Heart right ventricle (tissue), 16 donors: ENCODE measurements at regions not wholly inside any gene's neighbourhood (a gene's known extent, or its start where the extent isn't known, plus 50 kb on each side); places are given as distances from the start of the nearest gene placed in this dataset.

ENCODE experiments used
- ATAC-seq, 8 donors: fragments of 200-7000 bp; cut with Tn5 transposase; one replicate each; pipeline ENCODE4 v1.9.1; 2020; ENCODE audit warnings: mild to moderate bottlenecking in 8 of 8, moderate library complexity in 8 of 8, moderate number of reproducible peaks in 1 of 8
- DNase-seq, 2 donors: peaks; one replicate each; pipeline ENCODE4 v3.0.0-alpha.2; 2020
- H3K27ac ChIP-seq, 10 donors: fragments of 200-600 bp; sonication (generic) in 2 of 10; one replicate each; pipeline versions ENCODE4 v1.5.0 to v1.8.0; 2020 to 2022; ENCODE audit warnings: mild to moderate bottlenecking in 3 of 10
- H3K27me3 ChIP-seq, 7 donors: fragments of 200-600 bp; one replicate each; pipeline ENCODE4 v1.8.0; 2021 to 2022; ENCODE audit warnings: mild to moderate bottlenecking in 2 of 7
- H3K36me3 ChIP-seq, 9 donors: fragments of 200-600 bp; sonication (generic) in 1 of 9; one replicate each; pipeline versions ENCODE4 v1.5.0 to v1.8.0; 2020 to 2022; ENCODE audit warnings: mild to moderate bottlenecking in 2 of 9
- H3K4me1 ChIP-seq, 9 donors: fragments of 200-600 bp; sonication (generic) in 1 of 9; one replicate each; pipeline versions ENCODE4 v1.5.0 to v1.8.0; 2020 to 2022; ENCODE audit warnings: mild to moderate bottlenecking in 4 of 9
- H3K4me3 ChIP-seq, 10 donors: fragments of 200-600 bp; sonication (generic) in 2 of 10; one replicate each; pipeline versions ENCODE4 v1.5.0 to v1.8.0; 2020 to 2022; ENCODE audit warnings: mild to moderate bottlenecking in 7 of 10, moderate library complexity in 2 of 10
- H3K9me3 ChIP-seq, 11 donors: fragments of 200-600 bp in 10 of 11; sonication (generic) in 2 of 11; one replicate each; pipeline versions ENCODE4 v1.5.0 to v1.8.0; 2013 to 2022; ENCODE audit warnings: mild to moderate bottlenecking in 2 of 11, control low read depth in 1 of 11, moderate library complexity in 1 of 11
- WGBS, 2 donors: extraction: QIAGEN DNeasy Blood & Tissue Kit; methylation state at CpG; one replicate each; pipeline ENCODE4 v1.1.7; 2013; ENCODE audit warnings: inconsistent platforms in 1 of 2; 5-methylcytosine and 5-hydroxymethylcytosine counted together
- intact Hi-C, 10 donors: fragments of 100-400 bp; cut with DNase I; formaldehyde crosslinking; loops; one replicate each; pipeline versions ENCODE4 v1.11.1 to v1.14.2; 2022
- TF ChIP-seq, protein P1 (sequence below), 9 donors: fragments of 200-600 bp; sonication (generic) in 2 of 9; IDR thresholded peaks; one replicate each; pipeline versions ENCODE4 v1.5.0 to v1.8.0; 2021 to 2022; ENCODE audit warnings: antibody characterized with exemption in 9 of 9, mild to moderate bottlenecking in 5 of 9, moderate library complexity in 1 of 9
- donor health status: Arrhythmogenic right ventricular cardiomyopathy.
- donor health status: ischemic (EF 13 %, LVEDD 7.1; RV severe dilation, severe dysfunction).
- donor health status: healthy with polysubstance abuse.
- donor health status: DM: no; HTN: yes; CAD: no.
- donor health status: DM: no; HTN: no; CAD: no.
- donor health status: ischemic (EF 25% LVEDD 6.9; RV normal size, moderate dysfunction).
- donor health status: ischemic (EF 25% LVEDD 5.7; RV mildly dilated, moderate dysfunction).
- donor health status: healthy.
- donor health status: DM: yes; HTN: yes; CAD: no.
- donor health status: Ischemic cardiomyopathy.
- donor health status: ischemic (EF 35%, LVEDD 5.7; RV mildly dilated, moderate dysfunction).
- donor health status: nonischemic (EF 11% LVEDD 7.7; RV severe dilation, severe dysfunction).
- donor health status: DM: yes; HTN: yes; CAD: no.
- donor health status: PGD.
- donor health status: ischemic (EF 29% LVEDD 5.4; RV normal size, mild dysfunction).
- donor health status: nonischemic (EF 23%, LVEDD 6.1; RV moderate dilation, normal function).

DNA sequence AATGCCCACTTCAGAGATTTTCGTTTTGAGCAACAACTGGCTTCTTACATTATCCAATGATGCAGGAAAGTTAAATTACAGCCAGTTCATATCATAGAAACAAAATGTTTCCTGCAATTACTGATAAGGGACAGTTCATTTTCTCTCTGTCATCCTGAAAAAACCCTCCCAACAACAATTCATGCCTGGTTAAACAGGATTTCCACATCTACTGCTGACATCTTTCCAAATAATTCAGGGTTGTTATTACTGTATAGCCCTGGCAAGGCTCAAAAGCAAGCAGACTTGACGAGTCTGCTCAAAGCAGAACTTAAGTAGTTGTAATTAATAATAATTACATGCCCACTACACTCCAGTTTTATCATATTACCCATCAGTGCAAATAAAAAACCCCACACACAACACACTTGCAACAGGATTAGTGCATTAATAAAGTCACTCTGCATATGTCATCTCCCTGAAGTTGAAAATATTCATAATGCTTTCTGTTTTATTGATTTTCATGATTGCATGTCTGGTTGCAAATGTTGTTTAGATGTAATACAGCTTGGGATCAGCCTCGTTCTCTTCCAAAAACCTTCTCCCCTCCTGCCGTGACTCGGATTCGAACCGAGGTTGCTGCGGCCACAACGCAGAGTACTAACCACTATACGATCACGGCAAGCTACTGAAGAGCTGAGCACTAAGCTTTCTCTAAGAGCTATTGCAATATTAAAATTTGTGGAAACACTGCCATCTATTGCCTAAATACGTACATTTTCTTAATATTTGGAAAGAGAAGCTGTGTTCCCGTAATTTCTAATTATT, 119.6 kb upstream of the NFIB start:
- TF ChIP-seq, protein P1, sequence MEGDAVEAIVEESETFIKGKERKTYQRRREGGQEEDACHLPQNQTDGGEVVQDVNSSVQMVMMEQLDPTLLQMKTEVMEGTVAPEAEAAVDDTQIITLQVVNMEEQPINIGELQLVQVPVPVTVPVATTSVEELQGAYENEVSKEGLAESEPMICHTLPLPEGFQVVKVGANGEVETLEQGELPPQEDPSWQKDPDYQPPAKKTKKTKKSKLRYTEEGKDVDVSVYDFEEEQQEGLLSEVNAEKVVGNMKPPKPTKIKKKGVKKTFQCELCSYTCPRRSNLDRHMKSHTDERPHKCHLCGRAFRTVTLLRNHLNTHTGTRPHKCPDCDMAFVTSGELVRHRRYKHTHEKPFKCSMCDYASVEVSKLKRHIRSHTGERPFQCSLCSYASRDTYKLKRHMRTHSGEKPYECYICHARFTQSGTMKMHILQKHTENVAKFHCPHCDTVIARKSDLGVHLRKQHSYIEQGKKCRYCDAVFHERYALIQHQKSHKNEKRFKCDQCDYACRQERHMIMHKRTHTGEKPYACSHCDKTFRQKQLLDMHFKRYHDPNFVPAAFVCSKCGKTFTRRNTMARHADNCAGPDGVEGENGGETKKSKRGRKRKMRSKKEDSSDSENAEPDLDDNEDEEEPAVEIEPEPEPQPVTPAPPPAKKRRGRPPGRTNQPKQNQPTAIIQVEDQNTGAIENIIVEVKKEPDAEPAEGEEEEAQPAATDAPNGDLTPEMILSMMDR (IDR thresholded peaks at IDR 0.05) = peak in 8 of 9 donors; percentile 6 to 64 (median 44)
- no peaks in the 10 kb centered on the region for H3K36me3 ChIP-seq
- peak overlapping the region in 9 of 10 donors; percentile 15 to 88 (median 60) for H3K27ac ChIP-seq
- no peaks in the 10 kb centered on the region for H3K27me3 ChIP-seq
- peak; percentile 24 to 27 for DNase-seq
- WGBS, 2 donors = 11 to 20% methylated on average over 13 of the region's 13 CpGs
- H3K9me3 ChIP-seq = peaks cover 0 to 4% (median 0%) of the 10 kb centered on the region in 11 donors
- H3K4me1 ChIP-seq = peaks cover 6 to 61% (median 24%) of the 10 kb centered on the region in 9 donors
- intact Hi-C loops = loop anchor here in 6 of 10 donors (2.0 to 10.0 kb wide), 8 partner anchors 106 to 1709 kb away; no protein-coding TSS in a partner anchor
- peak; percentile 52 to 76 (median 68) for ATAC-seq
- no peak overlapping the region for H3K4me3 ChIP-seq

DNA sequence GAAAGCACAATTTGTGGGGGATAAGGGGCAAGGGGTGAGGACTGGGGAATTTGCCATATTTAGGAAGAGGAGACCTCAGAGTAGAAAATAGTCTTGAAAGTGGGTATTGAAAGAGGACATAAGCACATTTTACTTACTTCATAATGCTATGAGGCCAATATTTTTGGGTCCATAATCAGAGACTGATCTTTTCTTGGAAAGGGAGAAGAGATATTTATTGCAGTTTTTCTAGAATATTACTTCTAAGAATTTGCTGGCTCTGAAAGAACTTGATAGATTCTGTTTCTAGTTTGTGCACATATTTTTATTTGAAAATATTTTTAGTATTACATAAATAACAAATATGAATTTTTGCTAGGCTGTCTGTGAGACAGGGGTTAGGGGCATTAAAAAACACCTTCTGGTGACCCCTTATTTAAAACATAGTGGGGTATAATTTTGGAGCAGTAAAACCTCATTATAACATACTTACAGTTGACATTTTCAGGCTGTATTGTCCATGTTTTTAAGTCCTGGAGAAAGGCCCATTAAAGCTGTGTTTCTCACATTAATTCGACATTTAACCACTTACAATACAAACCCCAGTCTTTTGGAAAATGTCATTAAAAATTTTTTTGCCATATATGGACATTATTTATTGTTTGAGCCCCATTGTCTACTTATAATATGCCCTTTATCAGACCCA, 118.9 kb upstream of the NFIB start:
- no peak for DNase-seq
- peaks cover 6 to 66% (median 27%) of the 10 kb centered on the region in 9 donors for H3K4me1 ChIP-seq
- H3K27ac ChIP-seq = peak overlapping the region in 8 of 10 donors; percentile 15 to 88 (median 54)

DNA sequence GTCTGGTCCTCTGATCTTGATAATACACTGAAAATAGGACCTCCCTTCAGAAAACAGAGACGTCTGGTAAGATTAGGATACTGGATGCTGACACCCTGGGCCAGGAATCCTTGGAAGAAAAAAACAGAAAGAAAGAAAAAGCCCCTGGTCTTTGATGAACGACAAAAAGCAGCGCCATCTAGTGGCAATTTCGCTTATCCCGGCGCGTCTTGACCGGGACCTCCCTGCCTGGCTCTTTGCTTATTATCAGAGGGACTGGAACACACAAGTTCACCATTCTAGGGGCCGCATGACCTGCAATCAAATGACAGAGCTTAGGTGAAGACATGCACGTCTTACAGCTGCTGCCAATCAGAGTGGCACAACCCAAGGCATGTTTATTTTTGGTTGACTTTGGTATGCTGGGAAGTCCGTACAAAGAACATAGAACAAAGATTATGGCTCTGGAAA, 114.9 kb upstream of the NFIB start:
- H3K4me1 ChIP-seq = peaks cover 6 to 30% (median 14%) of the 10 kb centered on the region in 9 donors
- DNase-seq = peak; percentile 64 to 81
- H3K27ac ChIP-seq = peak overlapping the region in 5 of 10 donors; percentile 10 to 65 (median 29)
- 6 to 11% methylated on average over 11 of the region's 11 CpGs for WGBS, 2 donors
- no peaks in the 10 kb centered on the region for H3K36me3 ChIP-seq
- H3K9me3 ChIP-seq = peaks cover 0 to 4% (median 0%) of the 10 kb centered on the region in 11 donors
- H3K27me3 ChIP-seq = no peaks in the 10 kb centered on the region
- TF ChIP-seq, protein P1 (IDR thresholded peaks at IDR 0.05) = peak; percentile 67 to 87 (median 82)
- intact Hi-C loops = loop anchor here in 4 of 10 donors (1.0 to 10.0 kb wide), 3 partner anchors 77 to 1078 kb away; no protein-coding TSS in a partner anchor
- no peak overlapping the region for H3K4me3 ChIP-seq
- peak; percentile 65 to 87 (median 76) for ATAC-seq

More for the DNA sequence above, 118.9 kb upstream of the NFIB start:
- 58 to 67% methylated on average over 1 of the region's 1 CpG for WGBS, 2 donors
- no peak for ATAC-seq
- Histone ChIP-seq H3K4me3 (no peak overlapping the region), H3K9me3 (peaks cover 0 to 4% (median 0%) of the 10 kb centered on the region in 11 donors), H3K27me3 (no peaks in the 10 kb centered on the region), H3K36me3 (no peaks in the 10 kb centered on the region)
- TF ChIP-seq, protein P1 (IDR thresholded peaks at IDR 0.05) = no peak
- intact Hi-C loops = loop anchor here in 6 of 10 donors (2.0 to 10.0 kb wide), 8 partner anchors 106 to 1708 kb away; no protein-coding TSS in a partner anchor

- peaks cover 0 to 17% (median 6%) of the 10 kb centered on the region in 9 donors for H3K4me1 ChIP-seq
- intact Hi-C loops = loop anchor here in 4 of 10 donors (5.0 to 10.0 kb wide), 2 partner anchors 75 to 1003 kb away; no protein-coding TSS in a partner anchor
- no peaks in the 10 kb centered on the region for H3K36me3 ChIP-seq
- TF ChIP-seq, protein P1 (IDR thresholded peaks at IDR 0.05) = no peak
- no peak for DNase-seq
- WGBS, 2 donors = 91 to 93% methylated on average over 2 of the region's 2 CpGs
- no peak for ATAC-seq
- no peak overlapping the region for H3K27ac ChIP-seq
- H3K9me3 ChIP-seq = peaks cover 0 to 4% (median 0%) of the 10 kb centered on the region in 11 donors
- H3K4me3 ChIP-seq = no peak overlapping the region
- no peaks in the 10 kb centered on the region for H3K27me3 ChIP-seq
Observed at GRCh38 chr9:14427419-14427818, 113.5 kb upstream of the NFIB start.
